ENCODE measurements at regions not wholly inside any gene's neighbourhood (a gene's known extent, or its start where the extent isn't known, plus 50 kb on each side); places are given as distances from the start of the nearest gene placed in this dataset.

GRCh38 chr11:23680488-23681230 is 816.2 kb upstream of the LUZP2 start:
- TF ChIP-seq CTCF (conservative IDR thresholded peaks at IDR 0.05 in 1 of 2, IDR thresholded peaks at IDR 0.05 in 1 of 2; ENCODE audit: low read depth in 1 of 2, low read length in 2 of 2) (no peak), EZH2 (IDR thresholded peaks at IDR 0.05; ENCODE audit: low read length, missing control alignments) (no peak)
- no peak overlapping the region for H3K9ac ChIP-seq (ENCODE audit: insufficient read depth, low read length)
- H3K9me3 ChIP-seq (ENCODE audit: control insufficient read depth, insufficient read depth, low read depth, low read length): no peaks in the 10 kb centered on the region

GRCh38 chr11:23684701-23685100 is 812.2 kb upstream of the LUZP2 start:
- H3K4me1 ChIP-seq (ENCODE audit: control insufficient read depth, extremely low read depth, insufficient read depth, low read length): no peaks in the 10 kb centered on the region
- H3K79me2 ChIP-seq (ENCODE audit: control insufficient read depth, insufficient read depth, low read length): no peaks in the 10 kb centered on the region
- no peak overlapping the region for H3K4me2 ChIP-seq (ENCODE audit: extremely low read depth, insufficient read depth, low read length)
- H3K36me3 ChIP-seq (ENCODE audit: control insufficient read depth, insufficient read depth, low read length): no peaks in the 10 kb centered on the region
- no peak overlapping the region for H3K4me3 ChIP-seq (replicated peaks in 1 of 4; ENCODE audit: control extremely low read depth in 1 of 4, insufficient read depth in 1 of 4, low read depth in 3 of 4, low read length in 4 of 4)
- TF ChIP-seq CTCF (conservative IDR thresholded peaks at IDR 0.05 in 1 of 2, IDR thresholded peaks at IDR 0.05 in 1 of 2; ENCODE audit: low read depth in 1 of 2, low read length in 2 of 2) (no peak), EZH2 (IDR thresholded peaks at IDR 0.05; ENCODE audit: low read length, missing control alignments) (no peak)
- H3K27ac ChIP-seq (ENCODE audit: insufficient read depth, low read length): no peak overlapping the region
- H3K9ac ChIP-seq (ENCODE audit: insufficient read depth, low read length): no peak overlapping the region
- no peaks in the 10 kb centered on the region for H3K27me3 ChIP-seq (ENCODE audit: control insufficient read depth, insufficient read depth, low read length)
- no peak for DNase-seq (ENCODE audit: low read depth in 2 of 2)
- no peaks in the 10 kb centered on the region for H3K9me3 ChIP-seq (ENCODE audit: control insufficient read depth, insufficient read depth, low read depth, low read length)
- H2AFZ ChIP-seq (ENCODE audit: low read length): no peak overlapping the region
- no peaks in the 10 kb centered on the region for H4K20me1 ChIP-seq (ENCODE audit: control insufficient read depth, extremely low read depth, insufficient read depth, low read length)

More at GRCh38 chr11:23680488-23681230, 816.2 kb upstream of the LUZP2 start:
- no peaks in the 10 kb centered on the region for H3K4me1 ChIP-seq (ENCODE audit: control insufficient read depth, extremely low read depth, insufficient read depth, low read length)
- no peaks in the 10 kb centered on the region for H3K79me2 ChIP-seq (ENCODE audit: control insufficient read depth, insufficient read depth, low read length)
- H3K36me3 ChIP-seq (ENCODE audit: control insufficient read depth, insufficient read depth, low read length): no peaks in the 10 kb centered on the region
- H3K27ac ChIP-seq (ENCODE audit: insufficient read depth, low read length): no peak overlapping the region
- H3K4me2 ChIP-seq (ENCODE audit: extremely low read depth, insufficient read depth, low read length): no peak overlapping the region
- H4K20me1 ChIP-seq (ENCODE audit: control insufficient read depth, extremely low read depth, insufficient read depth, low read length): no peaks in the 10 kb centered on the region
- no peak for DNase-seq (ENCODE audit: low read depth in 2 of 2)
- H2AFZ ChIP-seq (ENCODE audit: low read length): no peak overlapping the region
- H3K4me3 ChIP-seq (replicated peaks in 1 of 4; ENCODE audit: control extremely low read depth in 1 of 4, insufficient read depth in 1 of 4, low read depth in 3 of 4, low read length in 4 of 4): no peak overlapping the region
- H3K27me3 ChIP-seq (ENCODE audit: control insufficient read depth, insufficient read depth, low read length): no peaks in the 10 kb centered on the region

GRCh38 chr11:23687991-23688390 is 808.9 kb upstream of the LUZP2 start:
- Histone ChIP-seq H3K79me2 (ENCODE audit: control insufficient read depth, insufficient read depth, low read length) (no peaks in the 10 kb centered on the region), H3K27ac (ENCODE audit: insufficient read depth, low read length) (no peak overlapping the region), H3K4me2 (ENCODE audit: extremely low read depth, insufficient read depth, low read length) (no peak overlapping the region), H3K9ac (ENCODE audit: insufficient read depth, low read length) (no peak overlapping the region), H3K36me3 (ENCODE audit: control insufficient read depth, insufficient read depth, low read length) (no peaks in the 10 kb centered on the region), H4K20me1 (ENCODE audit: control insufficient read depth, extremely low read depth, insufficient read depth, low read length) (no peaks in the 10 kb centered on the region), H2AFZ (ENCODE audit: low read length) (no peak overlapping the region), H3K4me3 (replicated peaks in 1 of 4; ENCODE audit: control extremely low read depth in 1 of 4, insufficient read depth in 1 of 4, low read depth in 3 of 4, low read length in 4 of 4) (no peak overlapping the region), H3K9me3 (ENCODE audit: control insufficient read depth, insufficient read depth, low read depth, low read length) (no peaks in the 10 kb centered on the region), H3K27me3 (ENCODE audit: control insufficient read depth, insufficient read depth, low read length) (no peaks in the 10 kb centered on the region), H3K4me1 (ENCODE audit: control insufficient read depth, extremely low read depth, insufficient read depth, low read length) (no peaks in the 10 kb centered on the region)
- TF ChIP-seq EZH2 (IDR thresholded peaks at IDR 0.05; ENCODE audit: low read length, missing control alignments) (no peak), CTCF (conservative IDR thresholded peaks at IDR 0.05 in 1 of 2, IDR thresholded peaks at IDR 0.05 in 1 of 2; ENCODE audit: low read depth in 1 of 2, low read length in 2 of 2) (no peak)
- no peak for DNase-seq (ENCODE audit: low read depth in 2 of 2)
